HG03378 (cell line): ENCODE measurements at regions not wholly inside any gene's neighbourhood (a gene's known extent, or its start where the extent isn't known, plus 50 kb on each side); places are given as distances from the start of the nearest gene placed in this dataset.
"Not testable (repeated sequence)": the region's sequence is repeated elsewhere in the genome, so short reads cannot be mapped to it uniquely, and the experiment has no call there.

Source experiments
- ATAC-seq: cut with Tn5 transposase; IDR thresholded peaks from one replicate; pipeline ENCODE4 v1.9.1; 2021; ENCODE audit warnings: mild to moderate bottlenecking, moderate library complexity; ENCODE audit not compliant: unreplicated experiment

GRCh38 chr12:87025976-87026375 lies 769.8 kb upstream of the MGAT4C start:
- no peak for ATAC-seq

DNA sequence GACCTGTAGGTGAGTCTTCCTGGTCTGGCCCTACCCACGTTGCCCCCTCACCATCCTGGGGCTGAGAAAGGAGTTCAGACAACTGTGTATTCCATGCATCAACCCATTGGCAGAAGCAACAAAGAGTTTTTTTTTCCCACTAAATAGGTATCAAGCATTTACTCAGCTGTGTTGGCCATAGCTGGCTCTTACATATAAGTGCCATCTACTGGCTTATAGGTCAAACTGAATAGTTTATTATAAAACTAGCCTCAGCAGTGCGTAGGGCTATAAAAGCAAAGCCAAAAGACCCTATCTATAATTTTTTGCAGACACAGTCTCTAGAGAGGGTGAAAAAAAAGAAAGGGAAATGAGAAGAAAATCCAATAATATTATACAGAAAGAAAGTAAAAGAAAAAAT lies 765.2 kb upstream of the MGAT4C start:
- ATAC-seq: no peak

DNA sequence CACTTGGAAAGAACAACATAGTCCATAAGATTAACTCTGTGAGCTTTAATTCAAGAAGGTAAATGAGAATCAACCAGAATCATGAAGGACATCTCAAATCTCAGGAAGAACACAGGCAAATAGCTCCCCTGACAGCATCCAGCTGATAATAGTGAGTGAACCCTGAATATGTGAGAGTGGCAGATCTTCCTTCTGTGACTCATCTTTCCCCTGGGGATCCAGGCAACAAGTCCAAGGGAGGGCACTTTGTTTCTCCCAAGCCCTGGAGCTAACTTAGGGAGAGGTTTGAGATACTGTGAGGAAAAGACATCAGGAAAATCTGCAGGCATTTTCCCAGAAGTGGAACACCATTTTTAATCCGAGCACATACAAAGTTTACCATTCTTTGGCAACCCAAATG lies 763.9 kb upstream of the MGAT4C start:
- ATAC-seq: no peak

- no peak for ATAC-seq
Measured at GRCh38 chr12:87015352-87015751, 759.2 kb upstream of the MGAT4C start.

DNA sequence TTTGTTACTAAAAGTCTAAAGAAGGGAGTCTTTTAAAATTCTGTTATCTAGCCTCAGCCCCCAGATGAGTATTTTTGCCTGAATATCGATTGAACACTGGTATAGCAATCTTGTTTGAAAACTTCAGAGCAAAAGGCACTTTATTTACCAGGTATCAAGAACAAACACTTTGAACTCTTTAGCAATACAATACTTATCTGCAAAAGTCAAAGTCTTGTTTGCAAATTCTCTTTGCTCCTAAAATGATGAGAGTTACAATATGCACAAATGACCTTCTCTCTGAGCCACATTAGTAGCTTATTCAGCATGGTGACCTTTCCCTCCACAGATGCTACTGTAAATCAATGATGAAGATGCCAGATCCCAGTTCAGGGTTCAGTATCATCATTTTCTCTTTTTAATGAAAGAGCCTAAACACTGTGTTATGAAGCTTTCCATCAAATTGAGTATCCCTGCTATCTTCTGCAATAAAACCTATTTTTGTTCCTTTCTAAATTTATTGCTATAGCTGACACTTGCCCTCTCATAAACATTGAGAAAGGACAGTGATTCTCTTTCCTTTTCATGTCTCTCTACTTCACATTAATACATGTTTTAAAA lies 752.7 kb upstream of the MGAT4C start:
- ATAC-seq: no peak

GRCh38 chr12:87001102-87001501 lies 744.9 kb upstream of the MGAT4C start:
- no peak for ATAC-seq

DNA sequence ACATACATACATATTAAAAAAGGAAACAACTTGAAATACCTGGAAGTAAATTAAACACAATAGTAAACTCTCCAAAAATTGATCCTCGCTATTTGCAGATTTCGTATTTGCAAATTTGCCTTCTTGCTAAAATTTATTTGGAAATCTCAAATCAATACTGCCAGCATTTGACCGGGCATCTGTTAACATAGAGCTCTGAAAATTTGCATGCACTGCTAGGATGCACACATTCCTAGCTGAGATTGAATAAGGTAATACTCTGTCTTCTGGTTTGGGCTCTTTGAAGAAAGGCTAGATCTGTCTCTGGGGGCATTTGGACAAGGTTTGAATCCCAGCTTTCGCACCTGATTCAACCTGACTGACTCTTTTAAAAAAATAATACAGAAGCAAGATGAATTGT lies 729.1 kb upstream of the MGAT4C start:
- no peak for ATAC-seq

- ATAC-seq: not testable (repeated sequence)
Measured at GRCh38 chr12:86970595-86970994, 714.4 kb upstream of the MGAT4C start.

DNA sequence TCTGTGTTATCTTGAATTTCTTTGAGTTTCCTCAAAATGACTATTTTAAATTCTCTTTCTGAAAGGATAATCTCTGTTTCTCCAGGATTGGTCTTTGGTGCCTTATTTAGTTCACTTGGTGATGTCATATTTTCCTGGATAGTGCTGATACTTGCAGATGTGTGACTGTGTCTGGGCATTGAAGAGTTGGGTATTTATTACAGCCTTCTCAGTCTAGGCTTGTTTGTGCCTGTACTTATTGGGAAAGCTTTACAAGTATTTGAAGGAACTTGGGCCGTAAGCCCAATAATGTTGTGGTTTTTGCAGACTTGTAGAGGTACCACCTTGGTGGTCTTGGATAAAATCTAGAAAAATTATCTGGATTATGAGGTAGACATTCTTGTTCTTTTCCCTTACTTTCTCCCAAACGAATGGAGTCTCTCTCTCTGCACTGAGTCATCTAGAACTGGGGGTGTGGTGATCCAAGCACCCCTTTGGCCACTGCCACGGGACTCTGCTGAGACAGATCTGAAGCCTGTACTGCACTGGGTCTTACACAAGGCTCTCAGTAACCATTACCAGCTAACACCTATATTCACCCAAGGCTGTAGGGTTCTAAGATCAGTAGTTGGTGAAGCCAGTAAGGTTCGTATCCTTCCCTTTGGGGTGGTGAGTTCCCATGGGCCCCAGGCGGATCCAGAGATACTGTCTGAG lies 703.7 kb upstream of the MGAT4C start:
- no peak for ATAC-seq

DNA sequence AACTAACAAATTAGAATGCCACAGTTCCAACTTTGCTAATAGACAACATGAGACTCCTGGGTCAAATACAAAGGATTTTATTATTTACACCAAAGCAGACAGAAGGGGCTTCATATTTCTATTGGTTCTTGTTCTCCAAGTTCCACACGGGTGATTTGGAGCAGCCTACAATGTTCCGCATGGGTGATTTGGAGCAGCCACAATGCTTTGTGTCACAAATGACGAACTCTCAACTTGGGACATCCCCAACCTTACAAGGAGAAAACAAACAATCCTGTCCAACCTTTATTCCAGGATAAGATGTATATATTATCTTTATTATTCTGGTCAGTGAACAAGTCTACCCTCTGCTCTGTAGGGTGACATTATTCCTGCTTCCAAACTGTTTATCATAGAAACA lies 694.3 kb upstream of the MGAT4C start:
- ATAC-seq: no peak

DNA sequence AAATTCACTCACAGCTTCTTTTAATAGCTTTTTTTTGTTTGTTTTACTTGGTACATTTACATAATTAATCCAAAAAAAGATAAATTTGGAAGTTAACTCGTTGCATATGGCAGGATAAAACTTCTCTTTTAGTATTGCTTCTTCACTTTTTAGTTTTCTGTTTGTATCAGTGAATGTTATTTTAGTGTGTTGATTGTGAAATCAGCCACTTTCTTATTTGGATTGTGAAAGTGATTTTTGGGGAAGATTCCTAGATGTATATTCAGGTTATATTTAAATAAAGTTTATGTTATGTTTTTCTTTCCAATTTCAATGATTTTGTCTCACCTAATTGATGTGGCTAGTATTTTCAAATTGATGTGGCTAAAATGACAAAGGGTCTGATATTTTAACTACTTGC lies 693.9 kb upstream of the MGAT4C start:
- no peak for ATAC-seq

- ATAC-seq: no peak
Measured at GRCh38 chr12:86948851-86949250, 692.7 kb upstream of the MGAT4C start.

DNA sequence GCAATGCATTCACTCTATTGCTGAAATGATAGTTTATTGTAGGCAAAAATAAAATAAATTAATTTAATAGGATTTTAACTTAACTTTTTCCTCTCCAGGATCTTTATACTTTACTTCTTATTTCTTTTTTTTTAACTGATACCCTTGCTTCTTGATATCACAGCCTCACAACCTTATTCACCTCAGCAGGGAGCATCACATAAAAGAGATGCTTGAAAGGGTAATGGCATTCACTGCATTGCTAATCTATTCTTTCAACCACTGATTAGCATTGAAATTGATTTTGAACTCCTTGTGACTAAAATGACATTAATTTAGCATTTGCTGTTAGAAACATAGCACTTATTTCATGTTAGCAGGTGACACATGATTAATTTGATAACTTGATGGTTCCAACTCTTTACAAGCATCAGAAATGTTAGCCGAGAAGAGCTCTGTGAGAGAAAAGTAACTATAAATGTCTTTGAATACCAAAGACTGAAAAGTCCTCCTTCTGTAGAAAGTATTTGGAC lies 689.5 kb upstream of the MGAT4C start:
- ATAC-seq: no peak

DNA sequence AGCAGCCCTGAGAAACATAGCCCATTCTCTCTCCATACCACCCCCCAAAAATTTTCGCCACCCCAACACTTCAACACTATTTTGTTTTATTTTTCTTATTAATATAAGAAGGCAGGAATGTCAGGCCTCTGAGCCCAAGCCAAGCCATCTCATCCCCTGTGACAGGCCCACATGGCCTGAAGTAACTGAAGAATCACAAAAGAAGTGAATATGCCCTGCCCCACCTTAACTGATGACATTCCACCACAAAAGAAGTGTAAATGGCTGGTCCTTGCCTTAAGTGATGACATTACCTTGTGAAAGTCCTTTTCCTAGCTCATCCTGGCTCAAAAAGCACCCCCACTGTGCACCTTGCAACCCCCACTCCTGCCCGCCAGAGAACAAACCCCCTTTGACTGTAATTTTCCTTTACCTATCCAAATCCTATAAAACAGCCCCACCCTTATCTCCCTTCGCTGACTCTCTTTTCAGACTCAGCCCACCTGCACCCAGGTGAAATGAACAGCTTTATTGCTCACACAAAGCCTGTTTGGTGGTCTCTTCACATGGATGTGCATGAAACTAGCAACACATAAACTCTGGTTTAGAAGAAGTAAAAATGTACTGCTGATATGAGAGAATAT lies 688.1 kb upstream of the MGAT4C start:
- not testable (repeated sequence) for ATAC-seq

DNA sequence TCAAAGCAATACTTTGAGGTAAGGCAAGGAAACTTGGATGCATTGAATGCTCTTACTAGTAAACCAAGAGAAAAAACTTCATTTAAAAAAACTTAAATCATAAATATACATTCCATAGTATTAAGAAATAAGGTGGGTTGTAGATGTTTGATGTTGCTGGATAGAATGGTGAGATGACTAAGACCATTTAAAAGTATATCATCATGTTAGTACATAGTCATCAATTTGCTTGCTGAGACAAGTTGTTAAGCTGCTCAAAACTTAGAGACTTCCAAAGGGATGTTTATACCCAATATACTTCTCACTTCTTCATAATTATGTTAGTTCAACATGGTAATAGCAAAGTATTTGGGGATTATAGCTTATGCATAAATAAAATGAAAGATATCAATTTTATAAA lies 675.5 kb upstream of the MGAT4C start:
- no peak for ATAC-seq

GRCh38 chr12:86929962-86930361 lies 673.8 kb upstream of the MGAT4C start:
- no peak for ATAC-seq

DNA sequence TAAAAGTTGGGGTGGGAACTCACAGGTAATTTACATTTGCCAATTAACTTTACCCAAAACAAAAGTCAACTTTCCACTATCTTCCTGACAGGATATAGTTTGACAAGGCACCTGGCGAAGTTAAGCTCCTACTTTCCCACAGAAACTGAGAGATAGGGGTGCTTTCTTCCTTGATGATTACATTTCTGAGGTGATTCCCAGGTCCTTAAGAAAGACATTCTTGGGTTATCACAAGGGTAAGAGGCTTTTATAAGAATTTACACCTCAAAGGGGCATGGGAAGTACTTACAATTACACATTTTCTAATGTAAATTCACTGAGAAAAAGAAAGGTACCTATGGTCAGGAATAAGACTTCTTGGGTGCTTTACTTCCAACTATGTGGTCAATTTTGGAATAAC lies 660.9 kb upstream of the MGAT4C start:
- ATAC-seq: no peak

DNA sequence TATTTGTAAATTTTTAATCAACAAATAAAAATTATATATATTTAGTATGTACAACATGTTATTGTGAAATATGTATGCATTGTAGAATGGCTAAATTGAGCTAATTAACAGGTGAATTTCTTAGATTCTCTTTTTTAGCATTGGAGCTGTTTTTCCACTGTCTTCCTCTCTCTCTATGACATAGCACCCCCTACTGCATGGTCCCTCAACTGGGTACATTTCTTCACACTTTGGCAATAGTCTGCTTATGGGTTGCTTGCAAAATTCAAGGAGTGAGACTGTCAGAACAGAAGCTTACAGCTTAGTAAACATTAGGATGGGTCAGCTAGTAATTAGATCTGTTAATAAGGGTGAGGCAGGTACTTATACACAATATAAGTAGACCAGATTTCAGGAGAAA lies 658.5 kb upstream of the MGAT4C start:
- ATAC-seq: no peak

DNA sequence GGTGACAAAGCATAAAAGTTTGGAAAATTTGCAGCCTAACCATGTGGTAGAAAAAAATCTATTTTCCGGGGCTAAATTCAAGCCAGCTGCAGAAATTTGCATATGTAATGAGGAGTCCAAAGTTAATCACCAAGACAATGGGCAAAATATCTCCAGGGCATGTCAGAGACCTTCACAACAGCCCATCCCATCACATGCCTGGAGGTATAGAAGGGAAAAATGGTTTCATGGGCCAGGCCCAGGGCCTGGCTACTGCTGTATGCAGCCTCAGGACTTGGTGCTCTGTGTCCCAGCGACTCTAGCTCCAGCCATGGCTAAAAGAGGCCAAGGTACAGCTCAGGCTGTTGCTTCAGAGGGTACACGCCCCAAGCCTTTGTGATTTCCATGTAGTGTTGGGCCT lies 655.8 kb upstream of the MGAT4C start:
- no peak for ATAC-seq

DNA sequence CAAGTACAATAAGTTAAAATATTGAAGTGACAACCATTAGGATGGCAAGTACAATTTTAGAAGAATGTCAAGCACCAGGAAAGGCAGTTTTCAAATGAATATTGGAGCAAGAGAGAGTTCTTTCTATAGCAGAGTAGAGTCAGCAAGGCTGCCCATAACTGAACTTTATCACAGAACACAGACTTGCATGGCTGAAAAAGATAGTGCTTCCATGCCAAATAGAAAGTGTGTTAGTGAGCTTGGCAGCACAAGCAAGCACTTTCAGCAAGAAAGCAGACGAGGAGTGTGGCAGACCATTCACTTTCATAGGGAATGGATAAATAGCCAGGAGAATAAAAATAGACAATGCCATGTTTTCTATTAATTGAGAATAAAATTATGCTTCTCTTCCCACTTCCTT lies 647.0 kb upstream of the MGAT4C start:
- no peak for ATAC-seq

- no peak for ATAC-seq
Measured at GRCh38 chr12:86860776-86861175, 604.6 kb upstream of the MGAT4C start.

- no peak for ATAC-seq
Measured at GRCh38 chr12:86852451-86852850, 596.3 kb upstream of the MGAT4C start.
